Right lobe of liver (tissue), 6 donors: ENCODE measurements at regions not wholly inside any gene's neighbourhood (a gene's known extent, or its start where the extent isn't known, plus 50 kb on each side); places are given as distances from the start of the nearest gene placed in this dataset.
A peak's percentile ranks its signal among the peaks of the same experiment; 100 is the strongest.

ENCODE experiments used
- ATAC-seq, 4 donors: fragments of 200-7000 bp; cut with Tn5 transposase; one replicate each; pipeline ENCODE4 v1.9.1; 2020; ENCODE audit warnings: mild to moderate bottlenecking in 4 of 4, moderate library complexity in 4 of 4
- DNase-seq, 3 donors: peaks; one replicate each; pipeline ENCODE4 v3.0.0-alpha.2; 2020
- H3K27ac ChIP-seq, 3 donors: fragments of 200-600 bp; one replicate each; pipeline ENCODE4 v1.8.0; 2022
- H3K27me3 ChIP-seq, 2 donors: fragments of 200-600 bp; one replicate each; pipeline ENCODE4 v1.8.0; 2022
- H3K36me3 ChIP-seq, 4 donors: fragments of 200-600 bp; sonication (generic) in 1 of 4; one replicate each; pipeline versions ENCODE4 v1.5.1 to v1.8.0; 2017 to 2022; ENCODE audit warnings: control low read depth in 1 of 4
- H3K4me1 ChIP-seq, 4 donors: fragments of 200-600 bp; sonication (generic) in 1 of 4; one replicate each; pipeline versions ENCODE4 v1.5.1 to v1.8.0; 2017 to 2022; ENCODE audit warnings: control low read depth in 1 of 4
- H3K4me3 ChIP-seq, 3 donors: fragments of 200-600 bp; one replicate each; pipeline ENCODE4 v1.8.0; 2022
- H3K9me3 ChIP-seq, 4 donors: fragments of 200-600 bp; sonication (generic) in 1 of 4; one replicate each; pipeline versions ENCODE4 v1.5.1 to v1.8.0; 2017 to 2022; ENCODE audit warnings: control low read depth in 1 of 4
- POLR2A ChIP-seq: fragments of 450-650 bp; IDR thresholded peaks from one replicate; pipeline ENCODE4 v1.6.1; 2017; ENCODE audit warnings: antibody characterized with exemption, mild to moderate bottlenecking
- WGBS: methylation state at CpG from one replicate; pipeline ENCODE4 v1.1.6; 2018; ENCODE audit warnings: low coverage, low lambda C conversion rate; ENCODE audit not compliant: insufficient coverage; ENCODE audit errors: missing lambda C conversion rate; 5-methylcytosine and 5-hydroxymethylcytosine counted together
- intact Hi-C, 2 donors: fragments of 100-400 bp; cut with DNase I; formaldehyde crosslinking; loops; one replicate each; pipeline versions ENCODE4 v1.11.2 to v1.14.1; 2022
- TF ChIP-seq, protein P1 (sequence below), 4 donors: fragments of 200-600 bp in 3 of 4; fragments of 450-650 bp in 1 of 4; IDR thresholded peaks; one replicate each; pipeline versions ENCODE4 v1.5.1 to v1.8.0; 2016 to 2022; ENCODE audit warnings: antibody characterized with exemption in 4 of 4, mild to moderate bottlenecking in 2 of 4
- donor health status: DM: no; HTN: yes; CAD: no.
- donor health status: DM: no; HTN: no; CAD: no.
- donor health status: DM: no; HTN: no; CAD: no.
- donor health status: DM: no; HTN: yes; CAD: no.
- donor health status: DM: no; HTN: yes; CAD: no.

DNA sequence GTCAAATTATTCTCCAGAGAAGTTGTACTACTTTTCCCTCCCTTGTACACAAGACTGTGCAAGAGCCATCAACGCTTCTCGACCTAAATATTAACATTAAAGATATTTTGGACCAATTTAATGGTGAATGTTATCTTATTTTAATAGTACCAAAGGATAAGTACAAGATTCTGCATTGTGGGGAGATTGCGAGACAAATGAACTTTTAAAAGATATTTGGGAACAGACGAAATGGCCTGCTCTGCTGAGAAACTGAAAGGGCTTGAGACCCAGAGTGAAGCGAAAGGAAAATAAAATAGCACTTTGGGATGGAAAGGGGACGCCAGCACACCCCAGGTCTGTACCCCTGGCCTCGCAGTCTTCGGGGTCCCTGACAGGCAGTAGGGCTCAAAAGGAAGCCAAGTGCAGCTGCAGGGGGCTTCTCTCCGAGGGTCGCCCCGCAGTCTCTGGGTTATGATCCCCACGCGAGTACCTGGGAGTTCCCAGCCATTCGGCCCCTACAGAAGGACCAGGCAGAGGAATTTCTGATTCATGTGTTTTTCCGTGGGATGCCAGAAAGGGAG is 97.6 kb upstream of the VGLL3 start:
- TF ChIP-seq, protein P1, sequence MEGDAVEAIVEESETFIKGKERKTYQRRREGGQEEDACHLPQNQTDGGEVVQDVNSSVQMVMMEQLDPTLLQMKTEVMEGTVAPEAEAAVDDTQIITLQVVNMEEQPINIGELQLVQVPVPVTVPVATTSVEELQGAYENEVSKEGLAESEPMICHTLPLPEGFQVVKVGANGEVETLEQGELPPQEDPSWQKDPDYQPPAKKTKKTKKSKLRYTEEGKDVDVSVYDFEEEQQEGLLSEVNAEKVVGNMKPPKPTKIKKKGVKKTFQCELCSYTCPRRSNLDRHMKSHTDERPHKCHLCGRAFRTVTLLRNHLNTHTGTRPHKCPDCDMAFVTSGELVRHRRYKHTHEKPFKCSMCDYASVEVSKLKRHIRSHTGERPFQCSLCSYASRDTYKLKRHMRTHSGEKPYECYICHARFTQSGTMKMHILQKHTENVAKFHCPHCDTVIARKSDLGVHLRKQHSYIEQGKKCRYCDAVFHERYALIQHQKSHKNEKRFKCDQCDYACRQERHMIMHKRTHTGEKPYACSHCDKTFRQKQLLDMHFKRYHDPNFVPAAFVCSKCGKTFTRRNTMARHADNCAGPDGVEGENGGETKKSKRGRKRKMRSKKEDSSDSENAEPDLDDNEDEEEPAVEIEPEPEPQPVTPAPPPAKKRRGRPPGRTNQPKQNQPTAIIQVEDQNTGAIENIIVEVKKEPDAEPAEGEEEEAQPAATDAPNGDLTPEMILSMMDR (IDR thresholded peaks at IDR 0.05) = no peak
- no peak for TF ChIP-seq POLR2A

DNA sequence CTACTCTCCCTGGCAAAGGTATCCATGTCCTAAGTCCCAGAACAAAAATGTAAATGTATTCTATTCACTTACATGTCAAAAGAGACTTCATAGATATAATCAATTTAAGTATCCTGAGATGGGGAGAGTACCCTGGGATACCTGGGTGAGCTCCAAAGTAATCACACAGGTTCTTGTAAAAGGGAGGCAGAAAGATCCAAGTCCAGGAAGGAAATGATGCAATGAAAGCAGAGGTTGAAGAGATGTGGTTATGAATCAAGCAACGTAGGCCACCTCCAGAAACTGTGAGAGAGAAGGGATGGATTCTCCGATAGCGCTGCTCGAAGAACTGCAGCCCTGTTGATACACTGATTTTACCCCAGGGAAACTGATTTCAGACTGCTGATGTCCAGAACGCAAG is 93.9 kb upstream of the VGLL3 start:
- no peak overlapping the region for H3K27ac ChIP-seq
- ATAC-seq (no peak), DNase-seq (no peak)
- H3K4me1 ChIP-seq = no peaks in the 10 kb centered on the region
- no peaks in the 10 kb centered on the region for H3K9me3 ChIP-seq
- 46% methylated on average over 3 of the region's 5 CpGs for WGBS
- H3K27me3 ChIP-seq = no peaks in the 10 kb centered on the region
- TF ChIP-seq, protein P1 (IDR thresholded peaks at IDR 0.05) = no peak
- no peak for TF ChIP-seq POLR2A
- intact Hi-C loops = loop anchor here (10.0 kb wide), 1 partner anchor 310 kb away; no protein-coding TSS in a partner anchor
- no peaks in the 10 kb centered on the region for H3K36me3 ChIP-seq
- no peak overlapping the region for H3K4me3 ChIP-seq

More for the DNA sequence above, 97.6 kb upstream of the VGLL3 start:
- ATAC-seq (peak; percentile 10 to 41 (median 21)), DNase-seq (no peak)
- whole genome bisulfite sequencing = 59% methylated on average over 7 of the region's 15 CpGs
- no peaks in the 10 kb centered on the region for H3K36me3 ChIP-seq
- peak overlapping the region; percentile 57 to 64 (median 62) for H3K4me3 ChIP-seq
- H3K9me3 ChIP-seq = no peaks in the 10 kb centered on the region
- H3K27me3 ChIP-seq = no peaks in the 10 kb centered on the region
- no peaks in the 10 kb centered on the region for H3K4me1 ChIP-seq
- intact Hi-C loops = loop anchor here (10.0 kb wide), 1 partner anchor 314 kb away; no protein-coding TSS in a partner anchor
- peak overlapping the region; percentile 14 to 70 (median 35) for H3K27ac ChIP-seq

DNA sequence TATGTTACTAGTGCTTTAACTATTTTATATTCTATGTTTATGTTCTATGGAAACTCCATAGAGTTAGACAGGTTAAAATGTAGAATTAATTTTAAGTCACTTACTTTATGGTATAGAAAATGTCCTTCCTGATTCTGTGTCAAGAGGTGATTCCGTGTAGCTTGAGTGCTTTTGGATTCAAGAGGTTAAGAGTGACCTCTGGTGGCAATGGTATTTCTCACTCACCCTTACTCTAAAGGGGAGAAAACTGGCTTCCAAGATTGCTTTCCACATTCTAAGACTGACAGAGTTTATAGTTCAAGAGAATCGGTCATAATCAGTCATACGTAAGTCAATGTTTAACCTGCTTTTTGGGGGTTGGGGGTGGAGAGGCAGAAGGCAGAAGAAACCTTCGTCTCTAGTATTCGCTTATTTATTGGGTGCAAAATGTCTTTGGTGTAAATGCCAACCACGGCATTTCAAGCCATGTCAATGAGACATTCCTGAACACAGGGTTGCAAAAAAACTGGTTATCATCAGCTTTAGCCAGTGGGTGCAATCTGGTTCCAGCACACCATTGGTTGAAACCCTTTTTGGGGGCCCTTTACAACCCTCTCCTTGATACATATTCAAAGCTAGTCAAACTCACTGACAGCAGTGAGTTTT is 92.0 kb upstream of the VGLL3 start:
- H3K36me3 ChIP-seq = no peaks in the 10 kb centered on the region
- no peak overlapping the region for H3K27ac ChIP-seq
- TF ChIP-seq, protein P1 (IDR thresholded peaks at IDR 0.05) = peak; percentile 31 to 58 (median 56)
- TF ChIP-seq POLR2A = no peak
- no peaks in the 10 kb centered on the region for H3K4me1 ChIP-seq
- 3% methylated on average over 4 of the region's 6 CpGs for WGBS
- H3K9me3 ChIP-seq = no peaks in the 10 kb centered on the region
- DNase-seq (no peak), ATAC-seq (peak; percentile 80 to 85 (median 83))
- H3K27me3 ChIP-seq = no peaks in the 10 kb centered on the region
- H3K4me3 ChIP-seq = no peak overlapping the region
- intact Hi-C loops = loop anchor here (10.0 kb wide), 1 partner anchor 308 kb away; no protein-coding TSS in a partner anchor

DNA sequence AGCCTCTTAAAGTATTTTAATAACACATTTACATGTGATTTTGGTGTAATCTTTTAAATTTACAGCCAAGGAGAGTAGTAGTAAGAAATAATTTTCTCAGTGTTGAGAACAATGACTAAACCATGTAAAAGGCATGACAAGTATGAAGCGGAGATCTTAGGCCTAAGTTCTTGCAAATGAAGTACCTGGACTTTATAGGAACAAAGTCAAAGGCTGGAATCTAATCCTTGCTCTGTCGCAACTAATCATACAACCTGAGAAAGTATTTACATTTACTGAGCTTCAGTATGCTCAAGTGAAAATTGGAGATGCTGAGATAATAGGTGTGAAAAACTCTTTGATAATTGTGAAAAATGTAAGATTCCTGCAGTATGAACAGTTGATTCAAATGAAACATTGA is 86.4 kb upstream of the VGLL3 start:
- 75% methylated on average over 2 of the region's 2 CpGs for WGBS
- H3K4me3 ChIP-seq = no peak overlapping the region
- no peaks in the 10 kb centered on the region for H3K36me3 ChIP-seq
- no peaks in the 10 kb centered on the region for H3K9me3 ChIP-seq
- no peak overlapping the region for H3K27ac ChIP-seq
- intact Hi-C loops = no loop called here
- no peak for ATAC-seq
- H3K27me3 ChIP-seq = no peaks in the 10 kb centered on the region
- no peaks in the 10 kb centered on the region for H3K4me1 ChIP-seq
- TF ChIP-seq, protein P1 (IDR thresholded peaks at IDR 0.05) = no peak
- TF ChIP-seq POLR2A = no peak
- DNase-seq = no peak
